TTC549 (cell line): ENCODE measurements at regions not wholly inside any gene's neighbourhood (a gene's known extent, or its start where the extent isn't known, plus 50 kb on each side); places are given as distances from the start of the nearest gene placed in this dataset.
"Not testable (repeated sequence)": the region's sequence is repeated elsewhere in the genome, so short reads cannot be mapped to it uniquely, and the experiment has no call there.

Experiments used
- FAIRE-seq: peaks from 2 replicates; lab custom pipeline; 2012; peaks lifted over from hg19 to GRCh38; lab: Jason Lieb, UNC

GRCh38 chr2:52676056-52676455 is 1091.5 kb upstream of the CHAC2 start:
- FAIRE-seq: no peak

GRCh38 chr2:52668724-52669123 is 1098.9 kb upstream of the CHAC2 start:
- FAIRE-seq: no peak

- FAIRE-seq: no peak
Observed at GRCh38 chr2:52659546-52659945, 1108.1 kb upstream of the CHAC2 start.

GRCh38 chr2:52658598-52658997 is 1109.0 kb upstream of the CHAC2 start:
- no peak for FAIRE-seq

- FAIRE-seq: no peak
Observed at GRCh38 chr2:52639692-52640091, 1127.9 kb upstream of the CHAC2 start.

- no peak for FAIRE-seq
Observed at GRCh38 chr2:52632543-52632942, 1135.1 kb upstream of the CHAC2 start.

- no peak for FAIRE-seq
Observed at GRCh38 chr2:52629944-52630343, 1137.7 kb upstream of the CHAC2 start.

GRCh38 chr2:52629531-52629930 is 1138.1 kb upstream of the CHAC2 start:
- no peak for FAIRE-seq

- FAIRE-seq: no peak
Observed at GRCh38 chr2:52622266-52622665, 1145.3 kb upstream of the CHAC2 start.

GRCh38 chr2:52613064-52613463 is 1154.5 kb upstream of the CHAC2 start:
- no peak for FAIRE-seq

GRCh38 chr2:52611759-52612158 is 1155.8 kb upstream of the CHAC2 start:
- no peak for FAIRE-seq

GRCh38 chr2:52608030-52608429 is 1159.6 kb upstream of the CHAC2 start:
- no peak for FAIRE-seq

GRCh38 chr2:52597346-52597745 is 1170.3 kb upstream of the CHAC2 start:
- no peak for FAIRE-seq

GRCh38 chr2:52594026-52594425 is 1173.6 kb upstream of the CHAC2 start:
- no peak for FAIRE-seq

GRCh38 chr2:52584071-52584470 is 1183.5 kb upstream of the CHAC2 start:
- not testable (repeated sequence) for FAIRE-seq

- FAIRE-seq: no peak
Observed at GRCh38 chr2:52572469-52572894, 1195.1 kb upstream of the CHAC2 start.

GRCh38 chr2:52571380-52572347 is 1195.9 kb upstream of the CHAC2 start:
- FAIRE-seq: no peak

GRCh38 chr2:52570716-52571115 is 1196.9 kb upstream of the CHAC2 start:
- no peak for FAIRE-seq

GRCh38 chr2:52563151-52563550 is 1204.5 kb upstream of the CHAC2 start:
- no peak for FAIRE-seq

- FAIRE-seq: no peak
Observed at GRCh38 chr2:52558265-52558664, 1209.3 kb upstream of the CHAC2 start.

GRCh38 chr2:52542297-52542696 is 1225.3 kb upstream of the CHAC2 start:
- FAIRE-seq: no peak

- no peak for FAIRE-seq
Observed at GRCh38 chr2:52539026-52539970, 1228.3 kb upstream of the CHAC2 start.

GRCh38 chr2:52537588-52537987 is 1230.0 kb upstream of the CHAC2 start:
- no peak for FAIRE-seq
